Natural killer cell (primary cell): ENCODE measurements at regions not wholly inside any gene's neighbourhood (a gene's known extent, or its start where the extent isn't known, plus 50 kb on each side); places are given as distances from the start of the nearest gene placed in this dataset.

Experiments used
- ATAC-seq, 3 donors: fragments of 150-1000 bp in 2 of 3; fragments of 200-7000 bp in 1 of 3; cut with Tn5 transposase; 1 replicate in 1 of 3; 2 replicates in 2 of 3; pipeline ENCODE4 v1.10.0; 2021; ENCODE audit warnings: mild to moderate bottlenecking in 2 of 3, moderate library complexity in 2 of 3
- DNase-seq, 2 donors: peaks; one replicate each; pipeline versions ENCODE4 v3.0.0 to v3.0.0-alpha.2; 2013 to 2021; ENCODE audit warnings: mixed read lengths in 1 of 2
- H3K27ac ChIP-seq: one replicate; pipeline ENCODE4 v1.5.1; 2013; ENCODE audit warnings: mild to moderate bottlenecking, low read length
- H3K27me3 ChIP-seq: one replicate; pipeline ENCODE4 v1.6.1; 2013; ENCODE audit warnings: low read length; ENCODE audit not compliant: control insufficient read depth, insufficient read depth
- H3K36me3 ChIP-seq: one replicate; pipeline ENCODE4 v1.6.1; 2013; ENCODE audit warnings: low read length; ENCODE audit not compliant: control insufficient read depth, insufficient read depth
- H3K4me1 ChIP-seq: one replicate; pipeline ENCODE4 v1.6.1; 2013; ENCODE audit warnings: low read length; ENCODE audit not compliant: control insufficient read depth, insufficient read depth
- H3K4me3 ChIP-seq: one replicate; pipeline ENCODE4 v1.5.1; 2013; ENCODE audit warnings: low read length
- H3K9me3 ChIP-seq: one replicate; pipeline ENCODE4 v1.6.1; 2013; ENCODE audit warnings: low read length; ENCODE audit not compliant: control insufficient read depth, insufficient read depth
- H3K27ac Mint-ChIP-seq, 2 donors: one replicate each; pipeline ENCODE4 v1.8.0; 2022; ENCODE audit warnings: mild to moderate bottlenecking in 2 of 2, mixed read lengths in 2 of 2, moderate library complexity in 1 of 2
- H3K27me3 Mint-ChIP-seq, 2 donors: one replicate each; pipeline ENCODE4 v1.8.0; 2022; ENCODE audit warnings: low read depth in 2 of 2, mixed read lengths in 2 of 2
- H3K36me3 Mint-ChIP-seq: one replicate; pipeline ENCODE4 v1.8.0; 2022; ENCODE audit warnings: mixed read lengths
- H3K4me1 Mint-ChIP-seq, 2 donors: one replicate each; pipeline ENCODE4 v1.8.0; 2022; ENCODE audit warnings: mixed read lengths in 2 of 2
- H3K4me3 Mint-ChIP-seq: one replicate; pipeline ENCODE4 v1.8.0; 2022; ENCODE audit warnings: mild to moderate bottlenecking, moderate library complexity, mixed read lengths
- H3K9me3 Mint-ChIP-seq, 2 donors: one replicate each; pipeline ENCODE4 v1.8.0; 2022; ENCODE audit warnings: mixed read lengths in 2 of 2
- CTCF ChIP-seq: fragments of 200-600 bp; IDR thresholded peaks from one replicate; pipeline ENCODE4 v1.8.0; 2022; ENCODE audit warnings: antibody characterized with exemption
- WGBS: methylation state at CpG from one replicate; pipeline ENCODE4 v1.1.7; 2013; ENCODE audit warnings: missing lambda C conversion rate; ENCODE audit not compliant: insufficient coverage; 5-methylcytosine and 5-hydroxymethylcytosine counted together
- intact Hi-C: fragments of 100-400 bp; cut with micrococcal nuclease; formaldehyde crosslinking; loops from one replicate; pipeline ENCODE4 v1.14.2; 2022

- H3K36me3 ChIP-seq, result no peaks in the 10 kb centered on the region
- no peak overlapping the region for H3K4me3 ChIP-seq
- intact Hi-C loops, result no loop called here
- no peaks in the 10 kb centered on the region for H3K9me3 ChIP-seq
- no peaks in the 10 kb centered on the region for H3K4me1 Mint-ChIP-seq
- no peak for TF ChIP-seq CTCF
- DNase-seq, result no peak
- H3K27me3 Mint-ChIP-seq, result peaks cover 0 to 34% of the 10 kb centered on the region in 2 donors
- no peak overlapping the region for H3K4me3 Mint-ChIP-seq
- H3K27ac ChIP-seq, result no peak overlapping the region
- peaks cover 0 to 2% of the 10 kb centered on the region in 2 donors for H3K9me3 Mint-ChIP-seq
- no peak overlapping the region for H3K27ac Mint-ChIP-seq
- no peaks in the 10 kb centered on the region for H3K27me3 ChIP-seq
- no peaks in the 10 kb centered on the region for H3K4me1 ChIP-seq
- H3K36me3 Mint-ChIP-seq, result peaks cover 18% of the 10 kb centered on the region
- no peak for ATAC-seq
These were observed 217.0 kb upstream of the CASK start for GRCh38 chrX:42140320-42140719.

GRCh38 chrX:42135583-42136228, 212.4 kb upstream of the CASK start:
- intact Hi-C loops, result no loop called here
- Histone ChIP-seq H3K27ac (no peak overlapping the region), H3K4me3 (no peak overlapping the region), H3K27me3 (no peaks in the 10 kb centered on the region), H3K36me3 (no peaks in the 10 kb centered on the region), H3K9me3 (no peaks in the 10 kb centered on the region), H3K4me1 (no peaks in the 10 kb centered on the region)
- no peak for ATAC-seq
- Mint-ChIP-seq H3K4me1 (no peaks in the 10 kb centered on the region), H3K4me3 (no peak overlapping the region), H3K27ac (no peak overlapping the region), H3K9me3 (peaks cover 0 to 2% of the 10 kb centered on the region in 2 donors), H3K36me3 (peaks cover 12% of the 10 kb centered on the region), H3K27me3 (peaks cover 2 to 30% of the 10 kb centered on the region in 2 donors)
- no CpG with 5 or more reads among the region's 1 CpG for WGBS
- TF ChIP-seq CTCF, result no peak
- no peak for DNase-seq

- Mint-ChIP-seq H3K9me3 (peaks cover 0 to 2% of the 10 kb centered on the region in 2 donors), H3K4me1 (peaks cover 0 to 4% of the 10 kb centered on the region in 2 donors), H3K36me3 (no peaks in the 10 kb centered on the region), H3K27me3 (peaks cover 2 to 17% of the 10 kb centered on the region in 2 donors), H3K4me3 (no peak overlapping the region), H3K27ac (no peak overlapping the region)
- no peaks in the 10 kb centered on the region for H3K27me3 ChIP-seq
- no peak overlapping the region for H3K4me3 ChIP-seq
- ATAC-seq, result no peak
- no peak overlapping the region for H3K27ac ChIP-seq
- intact Hi-C loops, result no loop called here
- H3K36me3 ChIP-seq, result no peaks in the 10 kb centered on the region
- no peak for DNase-seq
- no peaks in the 10 kb centered on the region for H3K9me3 ChIP-seq
- TF ChIP-seq CTCF, result no peak
- H3K4me1 ChIP-seq, result peaks cover 7% of the 10 kb centered on the region
These were observed 208.5 kb upstream of the CASK start for GRCh38 chrX:42131856-42132255.
